ENCODE measurements at regions not wholly inside any gene's neighbourhood (a gene's known extent, or its start where the extent isn't known, plus 50 kb on each side); places are given as distances from the start of the nearest gene placed in this dataset.

DNA sequence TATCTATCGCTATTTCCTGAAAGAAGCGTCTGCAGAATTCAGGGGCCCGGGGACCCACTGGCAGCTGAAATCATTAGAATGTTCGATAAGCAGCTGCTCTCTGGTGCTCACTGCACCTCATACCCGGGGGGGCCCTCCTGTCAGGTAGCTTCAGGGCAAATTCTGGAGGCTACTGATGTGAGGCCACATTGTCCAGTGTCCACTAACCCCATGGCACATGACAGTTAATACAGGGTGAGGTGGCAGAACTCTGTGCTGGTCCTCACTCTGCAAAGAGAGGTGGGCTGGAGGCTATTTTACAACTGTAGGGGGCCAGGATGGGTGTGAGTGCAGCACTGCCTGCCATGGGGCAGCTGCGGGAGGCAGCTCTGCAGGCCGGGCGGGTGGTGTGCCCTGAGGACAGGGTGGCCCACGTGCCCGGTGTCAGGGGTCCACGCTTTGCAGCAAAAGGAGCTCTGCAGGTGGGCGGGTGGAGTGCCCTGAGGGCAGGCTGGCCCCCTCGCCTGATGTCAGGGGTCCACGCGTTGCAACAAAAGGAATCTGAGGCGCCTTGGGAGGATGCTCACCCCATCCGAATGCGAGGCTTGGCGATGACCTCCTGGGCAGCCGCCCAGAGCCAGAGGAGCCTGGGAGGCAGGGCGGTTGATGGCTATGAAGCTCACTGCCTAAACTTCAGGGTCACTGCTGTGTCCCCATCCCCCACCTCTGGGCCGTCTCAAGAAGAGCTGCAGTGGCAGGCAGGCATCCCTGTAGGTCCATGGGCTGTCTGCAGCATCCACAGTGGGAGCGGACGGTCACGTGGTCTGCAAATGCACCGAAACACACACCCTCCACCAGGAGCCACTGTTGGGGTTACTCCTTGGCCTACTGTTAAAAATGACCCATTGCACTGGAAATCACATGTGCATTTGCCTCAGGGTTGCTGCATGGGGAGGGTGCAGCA lies 207.0 kb upstream of the SALL3 start:
- no peak for DNase-seq (ENCODE audit: low read depth)

DNA sequence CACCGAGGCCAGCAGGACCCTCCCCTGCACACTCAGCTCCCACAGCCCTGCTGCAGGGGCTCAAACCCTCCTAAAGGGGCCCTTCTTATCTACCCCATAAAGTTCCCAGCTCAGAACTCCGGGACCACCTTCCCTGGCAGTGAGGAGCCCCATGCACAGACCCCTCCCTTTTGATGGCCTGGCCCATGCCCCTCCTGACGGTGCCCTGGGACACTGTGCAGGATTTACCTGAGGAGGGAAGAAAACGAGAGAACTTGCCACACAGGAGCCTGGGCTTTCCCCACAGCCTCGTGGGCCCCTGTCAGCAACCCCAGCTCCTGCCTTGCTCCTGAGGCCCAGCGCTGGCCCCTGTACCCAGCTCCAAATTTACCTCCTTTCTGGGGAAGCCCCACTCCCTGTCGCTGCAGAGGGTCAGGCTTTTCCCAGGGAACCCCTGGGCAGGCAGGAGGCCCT lies 206.3 kb upstream of the SALL3 start:
- no peak for DNase-seq (ENCODE audit: low read depth)

DNA sequence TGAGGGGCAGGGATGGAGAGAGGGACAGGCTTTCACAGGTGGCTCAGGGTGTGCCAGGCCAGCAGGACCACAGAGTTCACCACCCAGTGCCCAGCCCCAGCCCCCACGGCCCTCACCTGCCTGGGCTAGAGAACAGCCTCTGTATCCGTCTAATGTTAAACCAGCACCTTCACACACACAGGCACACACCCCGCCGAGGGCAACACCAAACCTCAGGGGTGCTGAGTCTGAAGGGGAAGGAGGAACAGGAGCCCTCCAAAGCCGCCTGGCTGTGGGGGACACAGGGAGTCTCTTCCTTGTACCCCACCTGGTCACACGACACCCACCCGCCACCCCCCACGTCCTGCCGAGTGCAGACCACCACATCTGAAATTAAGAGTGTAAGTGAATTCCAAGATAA lies 205.8 kb upstream of the SALL3 start:
- DNase-seq (ENCODE audit: low read depth) = no peak

DNA sequence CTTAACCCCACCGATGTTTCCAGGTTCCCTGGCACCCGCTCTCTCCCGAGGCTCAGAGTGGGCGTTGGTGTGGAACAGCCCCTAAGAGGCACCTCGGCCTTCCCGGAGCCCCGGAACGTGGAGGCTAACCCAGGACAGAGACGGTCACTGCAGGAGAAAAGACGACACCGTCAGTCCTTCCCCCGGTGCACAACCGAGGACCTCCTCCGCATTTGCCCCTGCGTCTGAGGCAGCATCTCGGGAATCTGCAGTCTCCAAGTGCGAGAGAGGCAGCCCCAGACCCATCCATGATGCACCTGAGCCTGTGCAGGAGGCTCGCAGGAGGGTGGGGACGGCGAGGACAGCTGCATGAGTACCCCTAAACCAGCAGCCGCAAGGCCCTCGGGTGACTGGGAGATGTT lies 204.9 kb upstream of the SALL3 start:
- no peak for DNase-seq (ENCODE audit: low read depth)

DNA sequence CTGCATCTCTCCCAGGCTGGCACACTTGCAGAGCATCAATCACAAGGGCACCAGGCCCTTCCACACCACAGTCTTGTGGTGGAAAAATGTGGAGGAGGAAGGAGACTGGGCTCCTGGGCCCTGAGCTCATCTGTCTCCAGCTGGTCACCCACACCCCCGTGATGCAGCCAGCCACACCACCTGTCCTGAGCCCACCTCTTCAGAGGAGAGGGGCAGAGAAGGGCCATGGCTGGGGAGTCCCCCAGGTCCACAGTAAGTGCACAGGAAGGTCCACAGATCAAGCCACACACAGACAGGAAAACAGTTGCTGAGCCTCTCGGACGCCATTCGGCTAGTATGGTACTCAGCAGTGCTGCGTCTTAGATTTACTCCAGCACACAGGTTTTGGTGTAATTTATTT lies 203.5 kb upstream of the SALL3 start:
- no peak for DNase-seq (ENCODE audit: low read depth)

DNA sequence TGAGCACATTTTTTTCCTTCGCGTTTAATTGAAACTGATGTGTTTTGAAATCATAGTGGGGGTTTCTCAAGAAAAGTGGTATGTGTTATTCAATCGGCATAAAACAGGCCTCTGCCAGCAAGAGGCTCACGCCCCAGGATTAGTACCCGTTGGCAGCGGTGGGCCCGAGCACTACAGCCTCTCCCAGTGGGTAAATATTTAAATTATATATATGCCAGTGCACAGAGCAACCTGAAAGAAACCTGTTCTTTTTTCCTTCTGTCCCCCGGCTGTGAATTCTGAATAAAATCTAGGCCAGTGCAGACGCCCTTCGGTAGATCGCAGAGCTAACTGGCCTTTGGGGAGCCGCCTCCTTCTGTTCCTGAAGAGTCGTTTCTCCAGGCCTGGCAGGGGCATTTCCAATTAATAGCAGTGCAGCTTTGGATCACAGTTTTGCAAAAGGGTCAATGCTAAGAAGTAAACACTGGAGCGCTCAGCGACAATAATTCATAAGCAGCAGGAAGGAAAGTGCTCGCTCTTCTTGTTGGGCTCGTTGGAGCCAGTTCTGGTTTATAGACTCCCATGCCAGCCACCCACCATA lies 202.8 kb upstream of the SALL3 start:
- DNase-seq (ENCODE audit: low read depth) = no peak

- DNase-seq (ENCODE audit: low read depth) = no peak
Measured at GRCh38 chr18:78777992-78778391, 201.6 kb upstream of the SALL3 start.

- no peak for DNase-seq (ENCODE audit: low read depth)
Measured at GRCh38 chr18:78778651-78779050, 201.0 kb upstream of the SALL3 start.

GRCh38 chr18:78779996-78780718 lies 199.5 kb upstream of the SALL3 start:
- DNase-seq (ENCODE audit: low read depth) = no peak

DNA sequence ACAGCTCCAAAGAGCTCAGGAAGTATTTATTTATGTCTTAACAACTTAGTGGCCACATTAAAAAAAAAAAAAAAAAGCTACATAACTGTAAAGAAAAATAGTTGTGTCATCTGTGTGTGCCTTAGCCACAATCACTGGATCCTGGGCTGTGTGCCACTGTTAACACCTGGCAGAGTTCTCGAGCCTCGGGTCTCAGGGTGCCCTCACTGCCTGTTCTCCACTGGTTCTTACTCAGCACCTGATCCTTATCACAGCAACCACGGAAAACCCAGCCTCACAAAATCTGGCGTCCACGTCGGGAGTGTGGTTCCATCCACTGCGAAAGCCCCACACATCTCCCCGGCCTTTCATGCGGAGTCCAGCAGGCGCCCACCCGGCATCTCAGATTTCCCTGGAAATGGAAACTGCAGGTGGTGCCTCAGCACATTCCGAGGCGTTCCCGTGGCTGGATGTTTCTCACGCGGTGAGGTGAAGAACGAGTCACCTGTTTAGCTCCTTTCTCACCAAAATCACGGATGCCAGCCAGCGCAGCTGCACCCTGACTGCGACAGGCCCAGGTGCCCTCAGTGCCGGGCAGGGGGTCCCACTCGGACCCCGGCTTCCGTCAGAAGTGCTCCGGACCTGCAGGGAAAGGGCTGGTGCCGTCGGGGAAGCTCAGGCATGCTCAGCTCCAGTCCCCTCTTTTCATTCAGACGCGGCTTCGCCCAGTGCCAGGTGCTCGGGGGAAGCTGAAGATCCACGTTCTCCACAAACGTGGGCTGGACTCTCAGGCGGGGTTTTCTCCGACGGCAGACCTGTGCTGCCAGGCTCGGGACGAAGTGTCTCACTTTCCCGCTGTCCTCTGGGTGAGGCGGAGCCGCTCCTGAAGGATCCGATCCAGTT lies 198.7 kb upstream of the SALL3 start:
- DNase-seq (ENCODE audit: low read depth) = no peak

GRCh38 chr18:78781601-78781960 lies 198.0 kb upstream of the SALL3 start:
- no peak for DNase-seq (ENCODE audit: low read depth)

- DNase-seq (ENCODE audit: low read depth) = no peak
Measured at GRCh38 chr18:78782951-78783563, 196.6 kb upstream of the SALL3 start.

DNA sequence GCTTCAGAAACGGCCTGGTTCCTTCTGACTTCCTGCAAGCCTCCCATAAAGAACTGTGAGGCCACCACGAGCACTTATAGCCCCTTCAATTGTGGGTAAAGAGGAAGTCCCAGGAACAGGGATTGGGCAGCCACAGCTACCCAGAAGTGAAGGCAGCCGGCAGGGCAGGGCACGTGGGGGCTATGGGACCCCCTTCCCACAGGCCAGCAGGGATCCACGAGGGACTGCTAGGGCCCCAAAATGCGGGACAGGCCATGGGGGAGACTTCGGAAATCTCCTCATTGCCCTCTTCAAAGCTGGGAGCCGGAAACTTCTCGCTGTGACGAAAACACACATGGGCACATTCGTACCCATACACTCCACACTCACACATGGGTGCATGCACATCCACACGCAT lies 196.1 kb upstream of the SALL3 start:
- no peak for DNase-seq (ENCODE audit: low read depth)

- no peak for DNase-seq (ENCODE audit: low read depth)
Measured at GRCh38 chr18:78784861-78785260, 194.8 kb upstream of the SALL3 start.

- DNase-seq (ENCODE audit: low read depth) = no peak
Measured at GRCh38 chr18:78785706-78786105, 193.9 kb upstream of the SALL3 start.

DNA sequence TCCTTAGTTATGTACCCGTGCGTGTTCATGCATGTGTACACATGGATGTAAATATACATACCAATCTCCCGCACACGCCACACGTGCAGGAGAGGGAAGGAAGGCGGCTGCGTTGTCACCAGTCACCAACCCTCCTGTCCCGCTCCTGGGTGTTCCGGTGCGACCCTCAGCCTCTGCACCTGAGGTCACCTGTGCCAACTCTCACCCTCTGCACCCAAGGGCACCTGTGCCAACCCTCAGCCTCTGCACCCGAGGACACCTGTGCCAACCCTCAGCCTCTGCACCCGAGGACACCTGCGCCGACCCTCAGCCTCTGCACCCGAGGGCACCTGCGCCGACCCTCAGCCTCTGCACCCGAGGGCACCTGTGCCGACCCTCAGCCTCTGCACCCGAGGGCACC lies 192.8 kb upstream of the SALL3 start:
- DNase-seq (ENCODE audit: low read depth) = no peak

- DNase-seq (ENCODE audit: low read depth) = no peak
Measured at GRCh38 chr18:78787751-78788150, 191.9 kb upstream of the SALL3 start.

GRCh38 chr18:78788161-78788560 lies 191.5 kb upstream of the SALL3 start:
- DNase-seq (ENCODE audit: low read depth) = no peak

DNA sequence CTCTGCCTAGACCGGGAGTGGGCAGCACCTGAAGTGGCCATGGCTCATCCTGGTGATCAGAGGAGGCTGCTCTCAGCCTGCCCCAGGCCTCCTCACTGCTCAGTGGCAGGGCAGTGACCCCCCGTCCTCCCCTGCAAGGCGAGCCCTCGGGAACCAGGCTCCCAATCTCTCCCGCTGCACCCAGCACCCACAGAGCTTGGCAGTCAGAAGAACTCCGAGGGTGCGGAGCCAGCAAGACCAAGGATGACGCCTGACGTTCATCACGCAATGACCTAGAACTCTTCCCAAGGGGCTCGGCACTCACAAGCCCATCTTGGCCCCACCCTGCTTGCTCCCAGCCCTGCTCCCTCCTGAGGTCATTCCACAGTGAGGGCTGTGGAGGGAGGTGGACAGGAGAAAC lies 189.8 kb upstream of the SALL3 start:
- DNase-seq (ENCODE audit: low read depth) = no peak

- no peak for DNase-seq (ENCODE audit: low read depth)
Measured at GRCh38 chr18:78790511-78790910, 189.1 kb upstream of the SALL3 start.

DNA sequence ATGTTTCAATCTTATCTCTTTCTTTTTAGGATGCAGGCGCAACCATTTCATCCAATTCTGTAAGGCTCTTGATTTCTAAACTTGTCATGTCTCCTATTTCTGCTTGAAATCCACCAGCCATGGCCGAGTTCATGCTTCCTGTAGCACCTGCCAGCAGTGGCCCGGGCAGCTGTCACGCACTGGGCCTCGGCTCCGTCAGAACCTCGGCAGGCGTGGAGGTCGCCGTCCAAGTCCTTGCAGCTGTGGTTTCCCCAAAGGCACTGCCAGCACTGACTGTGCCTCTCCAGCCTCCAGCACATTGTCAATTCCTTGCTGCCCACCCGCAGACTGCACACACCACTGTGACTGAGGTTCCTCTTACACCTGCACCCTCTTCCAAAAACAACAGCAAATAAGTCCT lies 188.7 kb upstream of the SALL3 start:
- DNase-seq (ENCODE audit: low read depth) = no peak

DNA sequence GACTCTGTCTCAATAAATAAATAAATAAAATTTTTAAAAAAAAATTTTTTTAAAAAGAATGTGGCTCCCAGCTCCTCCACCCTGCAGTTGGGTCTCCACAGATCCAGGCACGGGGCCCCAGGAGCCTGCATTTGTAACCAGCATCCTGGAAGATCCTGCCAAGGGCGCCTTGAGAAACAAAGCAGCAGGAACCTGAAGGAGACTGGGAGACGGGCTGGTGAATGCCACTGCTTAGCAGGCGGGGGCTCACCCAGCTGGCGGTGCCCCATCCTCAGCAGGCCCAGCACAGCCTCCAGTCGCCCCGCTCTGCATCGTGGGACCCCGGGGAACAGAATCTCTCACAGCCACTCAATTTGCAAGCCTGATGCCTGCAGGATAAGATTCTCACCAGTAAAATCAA lies 187.5 kb upstream of the SALL3 start:
- DNase-seq (ENCODE audit: low read depth) = no peak

Measured in activated gamma-delta T cell treated with anti-CD3 and anti-CD28 coated beads, Interleukin-2, amount 50 U/mL, for 16 hours (primary cell).